GM21576 (cell line): ENCODE measurements at regions not wholly inside any gene's neighbourhood (a gene's known extent, or its start where the extent isn't known, plus 50 kb on each side); places are given as distances from the start of the nearest gene placed in this dataset.
"Not testable (repeated sequence)": the region's sequence is repeated elsewhere in the genome, so short reads cannot be mapped to it uniquely, and the experiment has no call there.

ENCODE experiments used
- ATAC-seq: cut with Tn5 transposase; IDR thresholded peaks from one replicate; pipeline ENCODE4 v1.9.1; 2021; ENCODE audit warnings: mild to moderate bottlenecking, moderate library complexity; ENCODE audit not compliant: unreplicated experiment

- ATAC-seq, result no peak
These were observed 109.2 kb downstream of the TMEM121 start for GRCh38 chr14:105635560-105635959.

- not testable (repeated sequence) for ATAC-seq
These were observed 109.6 kb downstream of the TMEM121 start for GRCh38 chr14:105636021-105636420.

- no peak for ATAC-seq
These were observed 110.6 kb downstream of the TMEM121 start for GRCh38 chr14:105636935-105637334.

GRCh38 chr14:105637345-105637744, 111.0 kb downstream of the TMEM121 start:
- ATAC-seq, result not testable (repeated sequence)

GRCh38 chr14:105639969-105640931, 113.9 kb downstream of the TMEM121 start:
- not testable (repeated sequence) for ATAC-seq

GRCh38 chr14:105641075-105641937, 114.9 kb downstream of the TMEM121 start:
- ATAC-seq, result no peak

- not testable (repeated sequence) for ATAC-seq
These were observed 115.6 kb downstream of the TMEM121 start for GRCh38 chr14:105641951-105642350.

GRCh38 chr14:105642486-105642885, 116.1 kb downstream of the TMEM121 start:
- not testable (repeated sequence) for ATAC-seq

GRCh38 chr14:105643406-105644052, 117.1 kb downstream of the TMEM121 start:
- ATAC-seq, result not testable (repeated sequence)

- ATAC-seq, result not testable (repeated sequence)
These were observed 117.7 kb downstream of the TMEM121 start for GRCh38 chr14:105644053-105644435.

GRCh38 chr14:105644457-105644856, 118.1 kb downstream of the TMEM121 start:
- not testable (repeated sequence) for ATAC-seq

GRCh38 chr14:105644891-105645290, 118.5 kb downstream of the TMEM121 start:
- ATAC-seq, result not testable (repeated sequence)

GRCh38 chr14:105645389-105645788, 119.0 kb downstream of the TMEM121 start:
- not testable (repeated sequence) for ATAC-seq

- no peak for ATAC-seq
These were observed 119.8 kb downstream of the TMEM121 start for GRCh38 chr14:105646175-105646574.

GRCh38 chr14:105646711-105647281, 120.4 kb downstream of the TMEM121 start:
- not testable (repeated sequence) for ATAC-seq

GRCh38 chr14:105647426-105647783, 121.0 kb downstream of the TMEM121 start:
- ATAC-seq, result not testable (repeated sequence)

- ATAC-seq, result no peak
These were observed 121.6 kb downstream of the TMEM121 start for GRCh38 chr14:105647784-105648608.

GRCh38 chr14:105648609-105649535, 122.5 kb downstream of the TMEM121 start:
- ATAC-seq, result not testable (repeated sequence)

GRCh38 chr14:105652317-105652716, 125.9 kb downstream of the TMEM121 start:
- ATAC-seq, result not testable (repeated sequence)
